G401.6 (cell line): ENCODE measurements at regions not wholly inside any gene's neighbourhood (a gene's known extent, or its start where the extent isn't known, plus 50 kb on each side); places are given as distances from the start of the nearest gene placed in this dataset.
"Not testable (repeated sequence)": the region's sequence is repeated elsewhere in the genome, so short reads cannot be mapped to it uniquely, and the experiment has no call there.

Source experiments
- FAIRE-seq: peaks from 2 replicates; lab custom pipeline; 2012; peaks lifted over from hg19 to GRCh38; lab: Jason Lieb, UNC

DNA sequence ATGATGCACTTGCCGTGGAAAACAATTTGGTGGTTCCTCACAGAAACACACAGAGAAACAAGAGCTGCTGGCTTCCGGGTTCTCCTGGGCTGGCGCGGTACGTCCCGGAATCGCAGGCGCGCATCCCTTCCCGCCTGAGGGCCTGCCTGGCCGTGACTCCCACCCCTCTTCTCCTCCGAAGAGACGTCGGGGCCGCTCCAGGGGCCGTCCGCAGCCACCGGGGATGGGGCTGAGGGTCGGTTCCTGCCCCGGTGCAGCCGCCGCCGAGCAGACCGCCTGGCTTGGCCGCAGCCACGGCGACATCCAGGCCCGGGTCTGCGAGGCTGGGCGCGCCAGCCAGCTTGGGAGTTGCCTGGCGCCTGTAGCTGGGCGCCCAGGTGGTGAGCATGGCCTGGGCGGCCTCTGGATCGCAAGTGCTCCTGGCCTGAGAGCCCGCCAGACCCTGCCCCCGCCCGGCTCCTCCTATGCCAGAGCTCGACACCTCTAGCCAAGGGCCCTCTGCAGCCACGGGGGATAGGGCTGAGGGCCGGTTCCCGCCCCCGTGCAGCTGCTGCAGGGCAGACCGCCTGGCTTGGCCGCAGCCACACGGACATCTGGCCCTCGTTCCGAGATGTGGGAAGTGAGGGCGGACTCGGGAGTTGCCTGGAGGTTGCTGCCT, 1647.5 kb downstream of the SPATA31A7 start:
- FAIRE-seq: not testable (repeated sequence)

- FAIRE-seq: not testable (repeated sequence)
Measured at GRCh38 chr9:62838024-62838718, 1648.3 kb downstream of the SPATA31A7 start.

DNA sequence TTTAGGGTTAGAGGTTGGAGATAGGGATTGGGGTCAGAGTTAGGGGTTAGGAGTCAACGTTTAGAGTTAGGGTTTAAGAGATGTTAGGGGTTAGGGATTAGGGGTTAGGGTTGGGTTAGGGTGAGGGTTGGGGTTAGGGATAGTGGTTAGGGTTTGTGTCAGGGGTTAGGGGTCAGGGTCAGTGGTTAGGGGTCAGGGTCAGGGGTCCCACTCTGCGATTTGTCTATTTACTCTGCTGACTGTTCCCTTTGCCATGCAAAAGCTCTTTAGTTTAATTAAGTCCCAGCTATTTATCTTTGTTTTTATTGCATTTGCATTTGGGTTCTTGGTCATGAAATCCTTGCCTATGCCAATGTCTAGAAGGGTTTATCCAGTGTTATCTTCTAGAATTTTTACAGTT, 1649.3 kb downstream of the SPATA31A7 start:
- not testable (repeated sequence) for FAIRE-seq

DNA sequence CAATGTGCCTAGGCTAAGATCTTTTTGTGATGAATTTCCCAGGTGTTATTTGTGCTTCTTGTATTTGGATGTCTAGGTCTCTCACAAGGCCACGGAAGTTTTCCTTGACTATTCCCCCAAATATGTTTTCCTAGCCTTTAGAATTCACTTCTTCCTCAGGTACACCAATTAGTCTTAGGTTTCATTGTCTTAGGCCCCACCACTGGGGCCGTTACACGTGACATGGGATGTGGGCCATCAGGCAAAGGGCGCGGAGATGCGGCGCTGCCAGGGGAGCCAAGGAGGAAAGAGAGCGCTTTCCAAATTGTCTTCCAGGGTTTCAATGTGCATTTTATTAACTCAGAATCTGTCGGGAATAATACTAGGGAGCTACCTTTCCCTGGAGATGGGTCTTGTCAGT, 1653.3 kb downstream of the SPATA31A7 start:
- not testable (repeated sequence) for FAIRE-seq

DNA sequence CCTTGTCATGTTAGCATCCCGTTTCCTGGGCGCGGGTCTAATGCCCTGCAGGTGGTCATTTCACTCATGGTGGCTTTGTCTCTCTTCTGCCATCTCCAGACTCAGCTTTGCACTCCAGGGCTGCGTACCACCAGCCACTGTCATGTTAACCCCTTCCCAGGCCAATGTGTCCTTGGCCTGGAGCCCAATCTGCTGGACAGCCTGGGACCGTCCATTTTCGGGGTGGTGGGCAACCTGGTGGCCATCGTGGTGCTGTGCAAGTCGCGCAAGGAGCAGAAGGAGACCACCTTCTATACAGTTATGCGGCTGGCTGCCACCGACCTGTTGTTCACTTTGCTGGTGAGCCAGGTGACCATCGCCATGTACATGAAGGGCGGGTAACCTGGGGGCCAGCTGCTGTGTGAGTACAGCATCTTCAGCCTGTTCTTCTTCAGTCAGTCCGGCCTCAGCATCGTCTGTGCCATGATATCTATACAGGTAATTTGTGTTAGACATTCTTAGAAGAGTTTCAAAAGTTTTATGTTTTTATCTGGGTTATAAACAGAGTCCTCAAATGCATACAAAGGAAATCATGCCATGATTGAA, 1654.0 kb downstream of the SPATA31A7 start:
- FAIRE-seq: not testable (repeated sequence)

- FAIRE-seq: not testable (repeated sequence)
Measured at GRCh38 chr9:62844681-62845185, 1654.9 kb downstream of the SPATA31A7 start.

DNA sequence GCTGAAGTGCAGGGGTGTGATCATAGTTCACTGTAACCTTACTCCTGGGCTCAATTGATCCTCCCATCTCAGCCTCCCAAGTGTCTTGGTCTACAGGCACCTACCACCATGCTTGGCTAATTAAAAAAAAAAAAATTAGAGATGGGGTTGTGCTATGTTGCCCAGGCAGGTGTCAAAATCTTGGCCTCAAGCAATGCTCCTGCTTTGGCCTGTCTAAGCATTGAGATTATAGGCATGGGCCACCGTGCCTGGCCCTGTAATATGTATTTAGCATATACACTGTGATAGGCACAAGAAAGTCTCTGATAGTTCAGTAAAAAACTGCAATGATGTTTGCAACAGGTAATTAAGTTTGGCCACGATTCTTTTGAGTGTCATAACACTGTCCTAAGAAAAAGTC, 1658.4 kb downstream of the SPATA31A7 start:
- FAIRE-seq: not testable (repeated sequence)

GRCh38 chr9:62849991-62850390, 1660.2 kb downstream of the SPATA31A7 start:
- FAIRE-seq: not testable (repeated sequence)

- not testable (repeated sequence) for FAIRE-seq
Measured at GRCh38 chr9:62857280-62857679, 1667.4 kb downstream of the SPATA31A7 start.

GRCh38 chr9:62858240-62858639, 1668.4 kb downstream of the SPATA31A7 start:
- not testable (repeated sequence) for FAIRE-seq

DNA sequence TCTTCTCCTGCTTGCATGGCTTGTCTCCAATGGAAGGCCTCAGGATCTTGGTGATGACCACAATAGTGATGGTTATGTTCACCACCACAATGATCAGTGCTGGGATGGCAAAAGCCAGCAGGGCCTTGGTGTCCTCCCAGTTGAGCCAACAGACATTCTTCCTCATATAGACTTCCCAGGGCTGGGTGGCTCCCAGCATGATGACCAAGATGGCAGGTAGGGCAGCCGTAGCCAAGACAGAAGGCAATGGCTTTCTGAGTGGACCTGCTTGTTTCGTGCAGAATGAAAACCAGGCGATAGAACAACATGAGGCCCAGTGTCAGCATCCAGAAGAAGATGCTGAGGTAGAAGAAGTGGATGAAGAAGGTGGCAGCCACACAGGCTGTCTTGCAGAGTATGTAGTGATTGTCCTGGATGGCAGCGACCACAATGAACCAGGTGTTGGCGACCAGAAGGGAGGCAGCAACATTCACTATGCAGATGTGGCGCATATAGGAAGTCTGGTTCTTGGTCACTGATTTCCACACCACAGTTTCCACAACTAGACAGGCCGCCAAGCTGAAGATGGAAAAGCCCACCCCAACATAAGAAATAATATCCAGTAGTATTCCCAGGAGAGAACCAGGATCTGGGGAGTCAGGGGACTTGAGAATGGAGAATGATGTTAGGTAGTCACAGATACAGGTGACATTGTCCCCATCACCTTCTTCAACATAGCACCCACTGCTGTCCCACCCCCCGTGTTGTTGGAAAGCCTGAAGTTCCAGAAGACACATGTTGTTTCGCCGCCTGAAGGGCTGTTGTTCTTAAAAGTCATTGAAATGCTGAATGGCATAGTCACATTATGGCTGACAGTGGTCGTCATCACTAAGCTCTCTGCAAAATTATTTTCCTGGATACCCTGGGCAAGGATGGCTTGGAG, 1671.4 kb downstream of the SPATA31A7 start:
- not testable (repeated sequence) for FAIRE-seq

DNA sequence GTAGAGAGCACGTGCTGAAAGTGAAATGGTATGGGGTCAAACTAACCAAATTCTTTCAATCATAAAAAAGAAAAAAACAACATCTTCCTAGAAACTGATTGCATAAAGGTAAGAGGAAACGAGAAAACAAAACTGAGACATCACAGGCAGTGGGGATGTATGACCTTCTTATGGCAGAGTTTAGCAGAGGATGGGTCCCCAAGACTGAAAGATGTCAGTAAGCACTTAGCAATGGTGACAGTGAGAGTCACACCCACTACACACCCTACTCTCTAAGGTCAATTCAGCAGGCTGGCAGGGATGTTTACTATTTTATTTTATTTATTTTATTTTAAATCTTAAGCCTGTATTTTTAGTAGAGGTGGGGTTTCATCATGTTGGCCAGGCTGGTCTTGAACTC, 1672.3 kb downstream of the SPATA31A7 start:
- FAIRE-seq: not testable (repeated sequence)

DNA sequence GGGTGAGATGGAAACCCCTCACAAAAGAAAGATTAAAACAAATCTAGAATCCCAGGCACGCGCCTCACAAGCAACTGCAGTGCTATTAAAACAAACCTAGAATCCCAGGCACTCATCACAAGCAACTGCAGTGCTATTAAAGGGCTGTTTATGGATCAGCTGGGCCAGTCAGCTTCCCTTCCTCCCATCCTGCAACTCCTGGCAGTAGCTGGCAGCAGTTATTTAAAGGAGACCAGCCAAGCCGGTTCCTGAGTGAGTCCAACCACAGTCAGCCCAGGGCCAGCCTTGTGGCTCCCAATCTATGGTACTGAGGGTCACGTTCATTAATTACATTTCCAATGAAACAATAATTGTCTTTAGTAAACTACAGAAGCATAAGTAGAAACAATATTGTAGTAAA, 1673.5 kb downstream of the SPATA31A7 start:
- not testable (repeated sequence) for FAIRE-seq

GRCh38 chr9:62863867-62864266, 1674.0 kb downstream of the SPATA31A7 start:
- not testable (repeated sequence) for FAIRE-seq

- not testable (repeated sequence) for FAIRE-seq
Measured at GRCh38 chr9:62864481-62865469, 1674.9 kb downstream of the SPATA31A7 start.

DNA sequence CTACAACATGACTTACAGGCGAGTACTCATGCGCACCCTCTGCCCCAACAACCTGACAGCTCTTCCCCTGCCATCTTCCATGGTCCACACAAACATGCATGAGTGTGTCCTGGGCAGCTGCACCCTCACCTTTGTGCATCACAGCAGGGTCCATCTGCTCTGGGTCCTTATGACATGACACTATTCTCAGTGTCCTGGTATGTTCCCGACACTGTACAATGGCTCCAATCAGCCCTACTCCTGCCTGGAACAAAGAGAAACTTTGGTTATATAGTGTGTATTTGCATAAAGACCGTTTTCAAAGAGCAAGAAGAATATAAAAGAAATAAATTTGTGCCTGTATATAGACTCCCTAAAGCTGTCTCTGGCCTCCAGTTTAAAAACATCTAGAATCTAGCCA, 1679.2 kb downstream of the SPATA31A7 start:
- not testable (repeated sequence) for FAIRE-seq

GRCh38 chr9:62871765-62872164, 1681.9 kb downstream of the SPATA31A7 start:
- not testable (repeated sequence) for FAIRE-seq

DNA sequence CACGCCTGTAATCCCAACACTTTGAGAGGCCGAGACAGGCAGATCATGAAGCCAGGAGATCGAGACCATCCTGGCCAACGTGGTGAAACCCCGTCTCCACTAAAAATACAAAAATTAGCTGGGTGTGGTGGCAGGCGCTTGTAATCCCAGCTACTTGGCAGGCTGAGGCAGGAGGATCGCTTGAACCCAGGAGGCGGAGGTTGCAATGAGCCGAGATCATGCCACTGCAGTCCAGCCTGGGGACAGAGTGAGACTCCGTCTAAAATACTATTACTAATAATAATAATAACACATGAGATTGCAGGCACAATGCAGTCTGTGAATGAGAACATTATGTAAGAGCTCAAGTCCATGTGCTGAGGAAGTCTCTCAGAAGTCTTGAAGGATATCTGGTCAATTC, 1684.4 kb downstream of the SPATA31A7 start:
- FAIRE-seq: not testable (repeated sequence)

GRCh38 chr9:62874745-62875599, 1685.1 kb downstream of the SPATA31A7 start:
- FAIRE-seq: not testable (repeated sequence)

- FAIRE-seq: not testable (repeated sequence)
Measured at GRCh38 chr9:62877552-62877951, 1687.7 kb downstream of the SPATA31A7 start.
